Caco-2 (cell line): ENCODE measurements at regions not wholly inside any gene's neighbourhood (a gene's known extent, or its start where the extent isn't known, plus 50 kb on each side); places are given as distances from the start of the nearest gene placed in this dataset.

Experiments
- BruUV-seq: library from RNA; stranded (reverse); fragments of 400-500 nt; replicated peaks from 2 replicates; lab custom pipeline; 2021; lab: Mats Ljungman, UMichigan
- CTCF ChIA-PET: fragments of 300-600 bp; sonication (Branson Sonifier 250); formaldehyde crosslinking; loops from one replicate; lab custom pipeline; 2022; ENCODE audit warnings: antibody characterized with exemption; lab: Charles Lee
- POLR2A ChIA-PET: fragments of 300-600 bp; sonication (Branson Sonifier 250); formaldehyde crosslinking; loops from one replicate; lab custom pipeline; 2022; ENCODE audit warnings: antibody characterized with exemption; lab: Charles Lee
- DNase-seq, 2 experiments: peaks; one replicate each; pipeline versions ENCODE4 v3.0.0 to v3.0.0-alpha.2; 2020 to 2022
- H3K27me3 ChIP-seq: replicated peaks from 2 replicates; pipeline ENCODE4 v1.6.0; 2011; ENCODE audit warnings: low read length; ENCODE audit not compliant: control insufficient read depth, insufficient read depth
- H3K36me3 ChIP-seq: 2 replicates; pipeline ENCODE4 v1.5.1; 2011; ENCODE audit warnings: low read length; ENCODE audit not compliant: control insufficient read depth, insufficient read depth
- H3K4me1 ChIP-seq: fragments of 250-450 bp; sonication (Bioruptor Pico); 2 replicates; pipeline ENCODE4 v1.5.1; 2020; ENCODE audit warnings: mild to moderate bottlenecking
- H3K4me3 ChIP-seq: 2 replicates; pipeline ENCODE4 v1.5.1; 2011; ENCODE audit warnings: low read depth, mild to moderate bottlenecking, control low read depth, low read length
- H3K9me3 ChIP-seq: fragments of 250-450 bp; sonication (Bioruptor Pico); 2 replicates; pipeline ENCODE4 v1.5.1; 2020; ENCODE audit warnings: mild to moderate bottlenecking, moderate library complexity
- H3K27ac Mint-ChIP-seq: one replicate; pipeline ENCODE4 v1.8.0; 2022; ENCODE audit warnings: mixed read lengths; ENCODE audit not compliant: unreplicated experiment
- H3K27me3 Mint-ChIP-seq: one replicate; pipeline ENCODE4 v1.8.0; 2022; ENCODE audit warnings: mixed read lengths; ENCODE audit not compliant: insufficient read depth, unreplicated experiment
- H3K36me3 Mint-ChIP-seq: one replicate; pipeline ENCODE4 v1.8.0; 2022; ENCODE audit warnings: mild to moderate bottlenecking, mixed read lengths; ENCODE audit not compliant: insufficient read depth, unreplicated experiment
- H3K4me1 Mint-ChIP-seq: one replicate; pipeline ENCODE4 v1.8.0; 2022; ENCODE audit warnings: low read depth, mixed read lengths; ENCODE audit not compliant: unreplicated experiment
- H3K4me3 Mint-ChIP-seq: one replicate; pipeline ENCODE4 v1.8.0; 2022; ENCODE audit warnings: mild to moderate bottlenecking, moderate library complexity, mixed read lengths; ENCODE audit not compliant: unreplicated experiment
- H3K9me3 Mint-ChIP-seq: one replicate; pipeline ENCODE4 v1.8.0; 2022; ENCODE audit warnings: mixed read lengths; ENCODE audit not compliant: unreplicated experiment
- intact Hi-C: fragments of 100-400 bp; cut with micrococcal nuclease; formaldehyde crosslinking; loops from one replicate; pipeline ENCODE4 v1.10.0; 2022; ENCODE audit not compliant: unreplicated experiment
- TF ChIP-seq, protein P1 (sequence below), 2 experiments: fragments of 200-600 bp in 1 of 2; IDR thresholded peaks; 1 replicate in 1 of 2; 2 replicates in 1 of 2; pipeline versions ENCODE4 v1.5.1 to v1.8.0; 2011 to 2022; ENCODE audit warnings: antibody characterized with exemption in 1 of 2, control low read depth in 1 of 2, inconsistent platforms in 1 of 2, low read depth in 1 of 2, low read length in 1 of 2, mild to moderate bottlenecking in 1 of 2, moderate library complexity in 1 of 2; ENCODE audit not compliant: insufficient read depth in 1 of 2, severe bottlenecking in 1 of 2, unreplicated experiment in 1 of 2

DNA sequence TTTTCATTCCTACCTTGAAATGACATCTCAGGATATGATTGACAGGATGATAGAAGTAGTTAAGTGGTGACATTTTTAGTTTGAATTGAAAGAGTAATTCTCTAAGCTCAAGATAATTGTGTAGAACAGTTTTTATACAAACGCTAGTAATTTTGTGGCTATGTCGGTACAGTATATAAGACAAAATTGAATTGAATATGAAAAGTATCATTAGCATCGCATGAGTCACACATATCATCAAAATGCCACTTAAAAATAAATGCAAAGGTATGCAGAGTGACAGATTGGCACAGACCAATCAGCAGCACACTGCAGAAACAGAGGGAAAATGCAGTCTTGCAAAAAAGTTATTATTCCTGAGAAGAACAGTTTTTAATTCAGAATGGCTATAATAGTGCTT lies 608.2 kb upstream of the NETO1 start:
- H3K4me1 Mint-ChIP-seq, result no peaks in the 10 kb centered on the region

DNA sequence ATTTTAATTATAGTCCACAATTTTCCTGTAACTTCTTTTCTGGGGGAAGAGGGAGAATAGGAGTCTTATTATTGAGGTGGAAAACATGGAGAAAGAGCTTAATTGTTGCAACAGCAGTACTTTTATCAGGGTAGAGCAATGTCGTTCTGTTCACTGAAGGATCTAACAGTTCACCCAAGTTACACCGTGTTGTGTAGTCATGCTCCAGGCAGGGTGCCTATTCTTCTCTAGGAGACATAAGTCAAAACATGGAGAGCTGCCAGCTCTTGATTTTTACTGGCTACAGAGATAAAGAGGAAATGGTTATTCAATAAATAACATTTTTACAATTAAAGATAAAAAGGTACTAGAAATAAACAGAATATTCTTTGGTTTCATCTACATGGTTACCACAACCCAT lies 594.3 kb upstream of the NETO1 start:
- Histone ChIP-seq H3K36me3 (no peaks in the 10 kb centered on the region), H3K27me3 (no peaks in the 10 kb centered on the region), H3K4me1 (no peaks in the 10 kb centered on the region), H3K9me3 (no peaks in the 10 kb centered on the region), H3K4me3 (no peak overlapping the region)
- Mint-ChIP-seq H3K4me3 (no peak overlapping the region), H3K27ac (no peak overlapping the region), H3K4me1 (no peaks in the 10 kb centered on the region), H3K36me3 (no peaks in the 10 kb centered on the region), H3K27me3 (no peaks in the 10 kb centered on the region), H3K9me3 (no peaks in the 10 kb centered on the region)
- no peak for DNase-seq
- BruUV-seq, result no TSS peak
- TF ChIP-seq, protein P1, sequence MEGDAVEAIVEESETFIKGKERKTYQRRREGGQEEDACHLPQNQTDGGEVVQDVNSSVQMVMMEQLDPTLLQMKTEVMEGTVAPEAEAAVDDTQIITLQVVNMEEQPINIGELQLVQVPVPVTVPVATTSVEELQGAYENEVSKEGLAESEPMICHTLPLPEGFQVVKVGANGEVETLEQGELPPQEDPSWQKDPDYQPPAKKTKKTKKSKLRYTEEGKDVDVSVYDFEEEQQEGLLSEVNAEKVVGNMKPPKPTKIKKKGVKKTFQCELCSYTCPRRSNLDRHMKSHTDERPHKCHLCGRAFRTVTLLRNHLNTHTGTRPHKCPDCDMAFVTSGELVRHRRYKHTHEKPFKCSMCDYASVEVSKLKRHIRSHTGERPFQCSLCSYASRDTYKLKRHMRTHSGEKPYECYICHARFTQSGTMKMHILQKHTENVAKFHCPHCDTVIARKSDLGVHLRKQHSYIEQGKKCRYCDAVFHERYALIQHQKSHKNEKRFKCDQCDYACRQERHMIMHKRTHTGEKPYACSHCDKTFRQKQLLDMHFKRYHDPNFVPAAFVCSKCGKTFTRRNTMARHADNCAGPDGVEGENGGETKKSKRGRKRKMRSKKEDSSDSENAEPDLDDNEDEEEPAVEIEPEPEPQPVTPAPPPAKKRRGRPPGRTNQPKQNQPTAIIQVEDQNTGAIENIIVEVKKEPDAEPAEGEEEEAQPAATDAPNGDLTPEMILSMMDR (IDR thresholded peaks at IDR 0.05; ENCODE audit: insufficient read depth in 1 of 2, low read depth in 1 of 2, low read length in 1 of 2, severe bottlenecking in 1 of 2, unreplicated experiment in 1 of 2), result no peak
- CTCF ChIA-PET, result no interaction called here
- POLR2A ChIA-PET, result no interaction called here
- intact Hi-C loops, result no loop called here

More for the DNA sequence above, 608.2 kb upstream of the NETO1 start:
- DNase-seq, result no peak
- H3K4me1 ChIP-seq, result no peaks in the 10 kb centered on the region
- ChIA-PET POLR2A (no interaction called here), CTCF (no interaction called here)
- Mint-ChIP-seq H3K27ac (no peak overlapping the region), H3K36me3 (no peaks in the 10 kb centered on the region), H3K4me3 (no peak overlapping the region), H3K27me3 (no peaks in the 10 kb centered on the region), H3K9me3 (no peaks in the 10 kb centered on the region)
- intact Hi-C loops, result no loop called here
- no peaks in the 10 kb centered on the region for H3K27me3 ChIP-seq
- no TSS peak for BruUV-seq
- no peaks in the 10 kb centered on the region for H3K36me3 ChIP-seq
- TF ChIP-seq, protein P1 (IDR thresholded peaks at IDR 0.05; ENCODE audit: insufficient read depth in 1 of 2, low read depth in 1 of 2, low read length in 1 of 2, severe bottlenecking in 1 of 2, unreplicated experiment in 1 of 2), result no peak
- H3K9me3 ChIP-seq, result no peaks in the 10 kb centered on the region
- no peak overlapping the region for H3K4me3 ChIP-seq

DNA sequence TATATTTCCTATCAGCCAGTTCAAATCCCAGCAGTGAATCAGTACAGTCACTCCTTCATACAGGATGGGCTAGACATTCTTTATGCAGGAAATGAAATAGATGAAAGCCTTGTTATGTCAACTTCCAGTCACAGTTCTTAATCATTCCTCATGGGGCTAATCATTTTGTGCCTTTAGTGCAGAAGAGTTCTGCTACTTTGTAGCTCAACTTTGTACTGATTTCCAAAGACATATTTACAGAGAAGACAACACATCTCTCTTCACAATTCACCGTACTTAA lies 593.9 kb upstream of the NETO1 start:
- H3K9me3 Mint-ChIP-seq, result no peaks in the 10 kb centered on the region
- Histone ChIP-seq H3K4me1 (no peaks in the 10 kb centered on the region), H3K4me3 (no peak overlapping the region), H3K27me3 (no peaks in the 10 kb centered on the region), H3K36me3 (no peaks in the 10 kb centered on the region), H3K9me3 (no peaks in the 10 kb centered on the region)
- no peaks in the 10 kb centered on the region for H3K36me3 Mint-ChIP-seq
- no peaks in the 10 kb centered on the region for H3K27me3 Mint-ChIP-seq
- BruUV-seq, result no TSS peak
- ChIA-PET CTCF (no interaction called here), POLR2A (no interaction called here)
- no peak overlapping the region for H3K27ac Mint-ChIP-seq
- intact Hi-C loops, result no loop called here
- no peak overlapping the region for H3K4me3 Mint-ChIP-seq
- TF ChIP-seq, protein P1 (IDR thresholded peaks at IDR 0.05; ENCODE audit: insufficient read depth in 1 of 2, low read depth in 1 of 2, low read length in 1 of 2, severe bottlenecking in 1 of 2, unreplicated experiment in 1 of 2), result no peak
- no peak for DNase-seq
- no peaks in the 10 kb centered on the region for H3K4me1 Mint-ChIP-seq
